ENCODE measurements at regions not wholly inside any gene's neighbourhood (a gene's known extent, or its start where the extent isn't known, plus 50 kb on each side); places are given as distances from the start of the nearest gene placed in this dataset.
"Not testable (repeated sequence)": the region's sequence is repeated elsewhere in the genome, so short reads cannot be mapped to it uniquely, and the experiment has no call there.

GRCh38 chr13:96934889-96935489, 59.3 kb downstream of the OXGR1 start:
- DNase-seq (ENCODE audit: low read depth, low spot score), result no peak

GRCh38 chr13:96925916-96926628, 68.2 kb downstream of the OXGR1 start:
- no peak for DNase-seq (ENCODE audit: low read depth, low spot score)

- no peak for DNase-seq (ENCODE audit: low read depth, low spot score)
Measured at GRCh38 chr13:96925477-96925876, 68.8 kb downstream of the OXGR1 start.

GRCh38 chr13:96918861-96919631, 75.2 kb downstream of the OXGR1 start:
- not testable (repeated sequence) for DNase-seq (ENCODE audit: low read depth, low spot score)

- DNase-seq (ENCODE audit: low read depth, low spot score), result no peak
Measured at GRCh38 chr13:96904232-96904631, 90.0 kb downstream of the OXGR1 start.

- DNase-seq (ENCODE audit: low read depth, low spot score), result no peak
Measured at GRCh38 chr13:96903085-96903484, 91.2 kb downstream of the OXGR1 start.

GRCh38 chr13:96900986-96901385, 93.3 kb downstream of the OXGR1 start:
- DNase-seq (ENCODE audit: low read depth, low spot score), result no peak

- DNase-seq (ENCODE audit: low read depth, low spot score), result no peak
Measured at GRCh38 chr13:96899946-96900345, 94.3 kb downstream of the OXGR1 start.

- peak; percentile 0 for DNase-seq (ENCODE audit: low read depth, low spot score)
Measured at GRCh38 chr13:96898646-96899254, 95.5 kb downstream of the OXGR1 start.

GRCh38 chr13:96898212-96898611, 96.1 kb downstream of the OXGR1 start:
- DNase-seq (ENCODE audit: low read depth, low spot score), result peak; percentile 49

Measured in astrocyte of the hippocampus (primary cell).